DND-41 (cell line): ENCODE measurements at regions not wholly inside any gene's neighbourhood (a gene's known extent, or its start where the extent isn't known, plus 50 kb on each side); places are given as distances from the start of the nearest gene placed in this dataset.

ENCODE experiments used
- CTCF ChIP-seq: IDR thresholded peaks from 2 replicates; pipeline ENCODE4 v1.5.1; 2012; ENCODE audit warnings: borderline replicate concordance, low read length, moderate library complexity, mild to moderate bottlenecking; ENCODE audit not compliant: poor library complexity, severe bottlenecking; ENCODE audit errors: extremely low read depth
- EZH2 ChIP-seq: IDR thresholded peaks from 3 replicates; pipeline ENCODE4 v1.6.1; 2012; ENCODE audit warnings: borderline replicate concordance, low read depth, mild to moderate bottlenecking, moderate library complexity, low read length, inconsistent platforms; ENCODE audit not compliant: severe bottlenecking

- TF ChIP-seq CTCF (no peak), EZH2 (no peak)
Measured at GRCh38 chr3:150105025-150105424, 134.3 kb upstream of the PFN2 start.
